Left ventricle myocardium inferior (tissue), 1 donor: ENCODE measurements at regions not wholly inside any gene's neighbourhood (a gene's known extent, or its start where the extent isn't known, plus 50 kb on each side); places are given as distances from the start of the nearest gene placed in this dataset.
A peak's percentile ranks its signal among the peaks of the same experiment; 100 is the strongest.

Experiments used
- DNase-seq: peaks from one replicate; pipeline ENCODE4 v3.0.0-alpha.2; 2020
- H3K27ac ChIP-seq: fragments of 200-600 bp; replicated peaks from 2 replicates; pipeline ENCODE4 v1.8.0; 2021
- H3K27me3 ChIP-seq: fragments of 200-600 bp; 2 replicates; pipeline ENCODE4 v1.8.0; 2021; ENCODE audit warnings: low read depth
- H3K36me3 ChIP-seq: fragments of 200-600 bp; 2 replicates; pipeline ENCODE4 v1.8.0; 2021
- H3K4me1 ChIP-seq: fragments of 200-600 bp; 2 replicates; pipeline ENCODE4 v1.8.0; 2021
- H3K4me3 ChIP-seq: fragments of 200-600 bp; 2 replicates; pipeline ENCODE4 v1.8.0; 2021; ENCODE audit warnings: mild to moderate bottlenecking, moderate library complexity
- H3K9me3 ChIP-seq: fragments of 200-600 bp; replicated peaks from 2 replicates; pipeline ENCODE4 v1.8.0; 2021
- CTCF ChIP-seq: fragments of 200-600 bp; IDR thresholded peaks from 2 replicates; pipeline ENCODE4 v1.8.0; 2021; ENCODE audit warnings: antibody characterized with exemption, mild to moderate bottlenecking, borderline replicate concordance
- intact Hi-C: fragments of 100-400 bp; cut with micrococcal nuclease; formaldehyde crosslinking; loops from one replicate; pipeline ENCODE4 v1.11.0; 2022
- donor health status: DM: no; HTN: yes; CAD: no; lungs with severe emphysema.

GRCh38 chr10:21334891-21335696 lies 190.4 kb downstream of the SKIDA1 start:
- H3K4me3 ChIP-seq = no peak overlapping the region
- peak; percentile 40 for DNase-seq

GRCh38 chr10:21330628-21331020 lies 194.9 kb downstream of the SKIDA1 start:
- Histone ChIP-seq H3K27ac (peak overlapping the region; percentile 76), H3K27me3 (no peaks in the 10 kb centered on the region), H3K4me3 (no peak overlapping the region), H3K9me3 (no peaks in the 10 kb centered on the region), H3K36me3 (no peaks in the 10 kb centered on the region), H3K4me1 (peaks cover 22% of the 10 kb centered on the region)
- no peak for DNase-seq
- intact Hi-C loops = no loop called here
- no peak for TF ChIP-seq CTCF

More at GRCh38 chr10:21334891-21335696, 190.4 kb downstream of the SKIDA1 start:
- Histone ChIP-seq H3K9me3 (no peaks in the 10 kb centered on the region), H3K27ac (peak overlapping the region; percentile 41), H3K4me1 (peaks cover 31% of the 10 kb centered on the region), H3K36me3 (no peaks in the 10 kb centered on the region), H3K27me3 (no peaks in the 10 kb centered on the region)
- intact Hi-C loops = no loop called here
- no peak for TF ChIP-seq CTCF

GRCh38 chr10:21329995-21330627 lies 195.4 kb downstream of the SKIDA1 start:
- Histone ChIP-seq H3K36me3 (no peaks in the 10 kb centered on the region), H3K27ac (peak overlapping the region; percentile 76), H3K9me3 (no peaks in the 10 kb centered on the region), H3K4me3 (no peak overlapping the region), H3K4me1 (peaks cover 16% of the 10 kb centered on the region), H3K27me3 (no peaks in the 10 kb centered on the region)
- intact Hi-C loops = no loop called here
- DNase-seq = no peak
- no peak for TF ChIP-seq CTCF

- H3K27me3 ChIP-seq = no peaks in the 10 kb centered on the region
- H3K36me3 ChIP-seq = no peaks in the 10 kb centered on the region
- H3K4me1 ChIP-seq = peaks cover 10% of the 10 kb centered on the region
- no peaks in the 10 kb centered on the region for H3K9me3 ChIP-seq
- no peak overlapping the region for H3K27ac ChIP-seq
- TF ChIP-seq CTCF = no peak
- DNase-seq = no peak
- H3K4me3 ChIP-seq = no peak overlapping the region
- intact Hi-C loops = no loop called here
These were observed 198.0 kb downstream of the SKIDA1 start for GRCh38 chr10:21327289-21327993.

GRCh38 chr10:21326594-21327288 lies 198.7 kb downstream of the SKIDA1 start:
- intact Hi-C loops = no loop called here
- H3K4me1 ChIP-seq = peaks cover 10% of the 10 kb centered on the region
- TF ChIP-seq CTCF = no peak

More at GRCh38 chr10:21326594-21327288, 198.7 kb downstream of the SKIDA1 start:
- H3K36me3 ChIP-seq = no peaks in the 10 kb centered on the region
- no peak for DNase-seq
- H3K27me3 ChIP-seq = no peaks in the 10 kb centered on the region
- peaks cover 1% of the 10 kb centered on the region for H3K9me3 ChIP-seq
- no peak overlapping the region for H3K27ac ChIP-seq
- no peak overlapping the region for H3K4me3 ChIP-seq
